Epithelial cell of esophagus (primary cell): ENCODE measurements at regions not wholly inside any gene's neighbourhood (a gene's known extent, or its start where the extent isn't known, plus 50 kb on each side); places are given as distances from the start of the nearest gene placed in this dataset.
"Not testable (repeated sequence)": the region's sequence is repeated elsewhere in the genome, so short reads cannot be mapped to it uniquely, and the experiment has no call there.

Experiments
- DNase-seq: peaks from one replicate; pipeline ENCODE4 v3.0.0; 2010; ENCODE audit warnings: low read depth
- H3K4me3 ChIP-seq: 2 replicates; pipeline ENCODE4 v1.5.1; 2011; ENCODE audit warnings: mild to moderate bottlenecking, low read length, control low read depth
- CTCF ChIP-seq: IDR thresholded peaks from 2 replicates; pipeline ENCODE4 v1.5.1; 2011; ENCODE audit warnings: low read depth, mild to moderate bottlenecking, low read length, control low read depth, inconsistent platforms; ENCODE audit not compliant: insufficient read depth; ENCODE audit errors: missing control alignments

DNA sequence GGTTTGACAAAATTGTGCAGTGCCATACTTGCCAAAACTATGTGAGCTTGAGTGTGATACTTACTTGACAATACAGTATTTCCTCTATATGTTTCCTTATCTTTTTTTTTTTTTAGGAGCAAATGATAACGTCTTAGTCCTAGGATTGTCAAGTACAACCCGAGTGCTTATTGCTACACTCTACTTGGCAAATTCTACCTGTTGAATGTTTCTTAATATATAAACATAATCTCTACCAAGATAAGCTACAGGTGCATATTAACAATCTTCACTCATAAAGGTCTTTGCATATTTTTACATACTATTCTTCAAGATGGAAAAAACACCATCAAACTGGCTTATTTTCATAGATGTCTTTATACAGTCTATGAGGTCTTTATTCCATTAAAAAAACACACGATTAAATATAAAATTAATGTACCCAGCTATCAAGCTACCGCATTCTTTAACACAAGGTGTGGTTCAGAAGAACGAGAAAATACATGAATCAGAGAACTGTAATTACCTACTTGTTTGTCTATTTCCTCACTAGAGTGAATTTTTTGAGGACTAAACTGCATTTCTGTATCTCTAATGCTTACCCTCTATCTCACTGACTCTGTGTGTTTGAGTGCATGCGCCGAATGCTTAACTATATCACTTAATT lies 76.1 kb upstream of the PDSS1 start:
- TF ChIP-seq CTCF: no peak
- peak; percentile 36 for DNase-seq
- peak overlapping the region; percentile 31 for H3K4me3 ChIP-seq

DNA sequence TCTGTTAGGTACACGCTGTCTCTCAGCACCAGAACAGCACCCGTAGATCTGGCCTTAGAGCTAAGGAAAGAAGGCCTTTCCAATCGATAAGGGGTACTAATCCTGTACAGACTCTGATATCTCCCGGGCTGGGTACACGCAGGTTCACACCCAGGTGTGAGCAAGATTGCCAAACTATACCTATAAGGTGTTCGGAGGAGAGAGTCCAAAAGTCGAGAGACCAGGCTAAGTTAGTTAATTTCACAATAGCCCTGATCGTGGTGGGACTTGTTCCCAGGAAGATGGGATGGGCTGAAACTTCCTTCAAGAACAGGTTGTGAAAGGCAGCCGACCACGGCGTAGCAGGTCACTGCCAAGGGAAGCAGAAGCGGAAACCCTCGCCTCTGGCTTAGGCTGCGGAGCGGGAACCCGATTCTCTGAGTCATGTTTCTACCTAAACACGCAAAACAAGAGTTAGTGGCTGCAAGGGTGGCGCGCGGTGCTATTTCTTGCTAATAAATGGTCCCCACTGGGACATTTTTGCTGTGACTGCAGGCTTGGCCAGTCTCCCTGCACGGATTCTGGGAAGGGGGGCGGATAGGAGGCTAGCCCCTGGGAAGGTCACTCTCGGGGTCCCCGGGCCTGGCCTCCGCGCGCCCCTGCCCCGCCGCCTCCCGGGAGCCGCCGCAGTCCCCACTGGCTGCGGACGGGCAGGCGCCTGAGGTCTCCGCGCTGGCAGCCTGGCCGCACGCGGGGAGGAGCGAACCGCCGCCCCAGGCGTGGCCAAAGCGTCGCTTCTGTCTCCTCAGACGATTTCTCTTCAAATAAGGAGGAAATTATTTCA lies 75.4 kb upstream of the PDSS1 start:
- peak; percentile 93 for DNase-seq
- peak overlapping the region; percentile 31 for H3K4me3 ChIP-seq
- TF ChIP-seq CTCF: no peak

DNA sequence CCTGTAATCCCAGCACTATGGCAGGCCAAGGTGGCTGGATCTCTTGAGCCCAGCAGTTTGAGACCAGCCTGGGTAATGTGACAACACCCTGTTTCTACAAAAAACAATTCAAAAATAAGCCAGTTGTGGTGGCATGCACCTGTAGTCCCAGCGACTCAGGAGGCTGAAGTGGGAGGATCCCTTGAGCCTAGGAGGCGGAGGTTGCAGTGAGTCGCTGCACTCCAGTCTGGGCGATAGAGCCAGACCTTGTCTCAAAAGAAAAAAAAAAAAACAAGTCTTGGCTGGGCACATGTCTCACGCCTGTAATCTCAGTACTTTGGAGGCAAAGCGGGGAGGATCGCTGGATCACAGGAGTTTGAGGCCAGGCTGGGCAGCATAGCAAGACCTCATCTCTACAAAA lies 74.6 kb upstream of the PDSS1 start:
- no peak for TF ChIP-seq CTCF
- no peak overlapping the region for H3K4me3 ChIP-seq
- DNase-seq: peak; percentile 10

DNA sequence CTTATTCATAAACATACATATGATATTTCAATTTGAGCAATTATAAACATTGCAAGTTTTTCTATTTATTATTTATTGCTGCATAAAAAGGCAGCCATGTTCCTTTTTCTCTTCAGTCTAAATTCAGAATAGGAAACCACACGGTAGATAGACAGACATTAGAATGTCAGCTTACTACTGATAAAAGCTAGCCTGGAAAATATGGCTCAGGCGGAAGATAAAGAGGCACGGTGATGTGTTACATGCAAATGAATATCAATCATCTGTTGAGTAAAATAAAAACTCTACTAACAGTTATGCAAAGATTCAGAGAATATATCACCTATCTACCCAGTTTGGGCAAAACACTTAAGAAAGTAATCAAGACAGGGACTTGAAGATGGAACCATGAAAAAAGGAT lies 73.5 kb upstream of the PDSS1 start:
- DNase-seq: no peak
- H3K4me3 ChIP-seq: no peak overlapping the region
- TF ChIP-seq CTCF: no peak

- no peak for TF ChIP-seq CTCF
- no peak for DNase-seq
- H3K4me3 ChIP-seq: no peak overlapping the region
Measured at GRCh38 chr10:26626066-26626465, 71.4 kb upstream of the PDSS1 start.

DNA sequence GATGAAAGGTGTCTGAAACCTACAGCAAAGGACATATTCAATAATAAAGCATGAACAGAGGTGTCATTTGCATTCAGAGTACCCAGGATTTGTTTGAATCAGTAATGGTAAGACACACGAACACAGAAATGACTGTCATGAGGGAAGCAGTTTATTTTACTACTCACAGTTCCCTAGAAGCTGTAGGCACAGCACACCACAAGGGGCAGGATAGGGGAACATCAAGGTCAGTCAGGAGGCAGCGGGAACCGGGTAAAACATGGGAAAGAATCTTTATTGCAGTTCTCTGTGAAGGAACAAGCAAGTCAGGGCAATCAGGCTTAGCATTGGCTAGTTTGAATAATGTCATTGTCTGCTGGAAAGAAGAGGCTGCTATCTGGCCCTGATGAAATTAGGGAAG lies 70.2 kb upstream of the PDSS1 start:
- DNase-seq: no peak
- TF ChIP-seq CTCF: peak; percentile 26

DNA sequence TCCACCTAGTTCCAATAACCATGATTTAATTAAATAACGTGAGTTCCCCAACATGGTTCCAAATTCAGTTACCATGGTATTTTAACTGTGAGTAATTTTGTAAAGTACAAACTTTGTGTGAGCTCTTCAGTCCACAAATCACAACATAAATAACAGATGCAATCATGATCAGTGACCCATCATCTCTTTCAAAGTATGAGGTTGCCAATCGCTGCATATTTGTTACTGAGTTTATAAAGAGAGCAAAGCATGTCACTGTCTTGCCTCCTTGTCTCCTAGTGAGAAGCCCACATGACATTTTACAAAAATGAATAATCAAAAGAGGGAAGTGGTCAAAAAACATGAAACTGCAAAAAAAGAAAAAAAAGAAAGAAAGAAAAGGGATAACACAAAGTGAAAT lies 69.1 kb upstream of the PDSS1 start:
- DNase-seq: no peak
- H3K4me3 ChIP-seq: no peak overlapping the region
- no peak for TF ChIP-seq CTCF

More for the DNA sequence above, 70.2 kb upstream of the PDSS1 start:
- no peak overlapping the region for H3K4me3 ChIP-seq

GRCh38 chr10:26632171-26632570 lies 65.3 kb upstream of the PDSS1 start:
- not testable (repeated sequence) for DNase-seq

GRCh38 chr10:26634111-26634510 lies 63.4 kb upstream of the PDSS1 start:
- not testable (repeated sequence) for H3K4me3 ChIP-seq, DNase-seq

More at GRCh38 chr10:26632171-26632570, 65.3 kb upstream of the PDSS1 start:
- not testable (repeated sequence) for H3K4me3 ChIP-seq
